KMS-11 (cell line): ENCODE measurements at regions not wholly inside any gene's neighbourhood (a gene's known extent, or its start where the extent isn't known, plus 50 kb on each side); places are given as distances from the start of the nearest gene placed in this dataset.

ENCODE experiments used
- H2AFZ ChIP-seq: fragments of 200-600 bp; sonication (generic); 2 replicates; pipeline ENCODE4 v1.6.1; 2016; ENCODE audit warnings: antibody characterized with exemption, mixed run types, low read depth
- H3K27ac ChIP-seq: fragments of 200-600 bp; sonication (generic); 2 replicates; pipeline ENCODE4 v1.6.1; 2016; ENCODE audit warnings: mild to moderate bottlenecking, mixed run types
- H3K27me3 ChIP-seq: fragments of 200-600 bp; sonication (generic); 2 replicates; pipeline ENCODE4 v1.6.1; 2017; ENCODE audit warnings: mild to moderate bottlenecking, low read depth, mixed run types, moderate library complexity; ENCODE audit not compliant: insufficient read depth
- H3K36me3 ChIP-seq: fragments of 200-600 bp; sonication (generic); 2 replicates; pipeline ENCODE4 v1.6.1; 2017; ENCODE audit warnings: mild to moderate bottlenecking, mixed run types; ENCODE audit not compliant: insufficient read depth
- H3K4me1 ChIP-seq: fragments of 200-600 bp; sonication (generic); 2 replicates; pipeline ENCODE4 v1.6.1; 2016; ENCODE audit warnings: mild to moderate bottlenecking, low read depth, mixed run types; ENCODE audit not compliant: poor library complexity, severe bottlenecking
- H3K4me2 ChIP-seq: fragments of 200-600 bp; sonication (generic); 2 replicates; pipeline ENCODE4 v1.7.0; 2016; ENCODE audit warnings: mild to moderate bottlenecking, mixed run types
- H3K4me3 ChIP-seq: fragments of 200-600 bp; sonication (generic); IDR thresholded peaks from 2 replicates; pipeline ENCODE4 v1.6.1; 2017; ENCODE audit warnings: low read depth, low read length, mixed read lengths; ENCODE audit not compliant: insufficient read depth
- H3K79me2 ChIP-seq: fragments of 200-600 bp; sonication (generic); 2 replicates; pipeline ENCODE4 v1.6.1; 2016; ENCODE audit warnings: low read depth, mixed run types; ENCODE audit not compliant: insufficient read depth
- H3K9ac ChIP-seq: fragments of 200-600 bp; sonication (generic); 2 replicates; pipeline ENCODE4 v1.6.1; 2016; ENCODE audit warnings: mild to moderate bottlenecking, mixed run types
- H4K20me1 ChIP-seq: fragments of 200-600 bp; sonication (generic); 2 replicates; pipeline ENCODE4 v1.6.1; 2016; ENCODE audit warnings: mild to moderate bottlenecking, mixed run types; ENCODE audit not compliant: insufficient read depth
- CTCF ChIP-seq: fragments of 200-600 bp; sonication (generic); conservative IDR thresholded peaks from 2 replicates; pipeline ENCODE4 v1.6.1; 2017; ENCODE audit warnings: low read depth, mild to moderate bottlenecking, antibody characterized with exemption, low read length, moderate library complexity, mixed read lengths

GRCh38 chr15:46856839-46857502 lies 860.3 kb upstream of the SEMA6D start:
- Histone ChIP-seq H3K27me3 (no peaks in the 10 kb centered on the region), H4K20me1 (no peaks in the 10 kb centered on the region), H3K4me3 (no peak overlapping the region), H3K4me2 (no peak overlapping the region), H3K36me3 (no peaks in the 10 kb centered on the region), H3K79me2 (no peaks in the 10 kb centered on the region), H3K4me1 (no peaks in the 10 kb centered on the region), H3K9ac (no peak overlapping the region), H2AFZ (no peak overlapping the region), H3K27ac (no peak overlapping the region)
- TF ChIP-seq CTCF = no peak

- no peaks in the 10 kb centered on the region for H3K79me2 ChIP-seq
- no peak overlapping the region for H3K4me2 ChIP-seq
- no peak overlapping the region for H3K4me3 ChIP-seq
- H4K20me1 ChIP-seq = no peaks in the 10 kb centered on the region
- no peak for TF ChIP-seq CTCF
- no peak overlapping the region for H3K9ac ChIP-seq
- no peaks in the 10 kb centered on the region for H3K36me3 ChIP-seq
- H3K4me1 ChIP-seq = no peaks in the 10 kb centered on the region
- H3K27me3 ChIP-seq = no peaks in the 10 kb centered on the region
- no peak overlapping the region for H3K27ac ChIP-seq
- H2AFZ ChIP-seq = 0 out of 2 replicates have a peak overlapping the region, but pooled peaks have one; percentile 4
Observed at GRCh38 chr15:46858150-46858549, 859.2 kb upstream of the SEMA6D start.

- no peak overlapping the region for H2AFZ ChIP-seq
- H4K20me1 ChIP-seq = no peaks in the 10 kb centered on the region
- no peaks in the 10 kb centered on the region for H3K27me3 ChIP-seq
- H3K4me1 ChIP-seq = no peaks in the 10 kb centered on the region
- H3K79me2 ChIP-seq = no peaks in the 10 kb centered on the region
- no peaks in the 10 kb centered on the region for H3K36me3 ChIP-seq
- H3K4me2 ChIP-seq = no peak overlapping the region
- H3K9ac ChIP-seq = no peak overlapping the region
- no peak overlapping the region for H3K4me3 ChIP-seq
- no peak overlapping the region for H3K27ac ChIP-seq
- TF ChIP-seq CTCF = no peak
Observed at GRCh38 chr15:46861796-46862195, 855.5 kb upstream of the SEMA6D start.

- Histone ChIP-seq H3K79me2 (no peaks in the 10 kb centered on the region), H3K27me3 (no peaks in the 10 kb centered on the region), H3K27ac (no peak overlapping the region), H3K4me2 (no peak overlapping the region), H3K4me1 (no peaks in the 10 kb centered on the region), H3K36me3 (no peaks in the 10 kb centered on the region), H3K9ac (no peak overlapping the region), H2AFZ (no peak overlapping the region), H4K20me1 (no peaks in the 10 kb centered on the region), H3K4me3 (no peak overlapping the region)
- TF ChIP-seq CTCF = no peak
Observed at GRCh38 chr15:46865155-46865554, 852.1 kb upstream of the SEMA6D start.
